Astrocyte (in vitro differentiated cells and primary cell): ENCODE measurements at regions not wholly inside any gene's neighbourhood (a gene's known extent, or its start where the extent isn't known, plus 50 kb on each side); places are given as distances from the start of the nearest gene placed in this dataset.

Experiments
- DNase-seq: peaks from one replicate; pipeline ENCODE4 v3.0.0-alpha.2; 2010; ENCODE audit warnings: low read depth
- FAIRE-seq: peaks from 2 replicates; lab custom pipeline; 2011; peaks lifted over from hg19 to GRCh38; lab: Jason Lieb, UNC
- H2AFZ ChIP-seq: 2 replicates; pipeline ENCODE4 v1.6.0; 2012; ENCODE audit warnings: low read depth, low read length, inconsistent platforms
- H3K27ac ChIP-seq: 2 replicates; pipeline ENCODE4 v1.5.1; 2011; ENCODE audit warnings: low read depth, low read length, inconsistent platforms
- H3K27me3 ChIP-seq: 2 replicates; pipeline ENCODE4 v1.6.0; 2011; ENCODE audit warnings: low read length, inconsistent platforms; ENCODE audit not compliant: insufficient read depth
- H3K36me3 ChIP-seq: 2 replicates; pipeline ENCODE4 v1.5.1; 2011; ENCODE audit warnings: low read length, inconsistent platforms; ENCODE audit not compliant: insufficient read depth
- H3K4me1 ChIP-seq: 2 replicates; pipeline ENCODE4 v1.5.1; 2011; ENCODE audit warnings: low read length, inconsistent platforms; ENCODE audit not compliant: insufficient read depth
- H3K4me2 ChIP-seq: 2 replicates; pipeline ENCODE4 v1.6.0; 2012; ENCODE audit warnings: low read length, inconsistent platforms
- H3K4me3 ChIP-seq: 2 replicates; pipeline ENCODE4 v1.5.1; 2011; ENCODE audit warnings: low read depth, mild to moderate bottlenecking, low read length, inconsistent platforms; ENCODE audit not compliant: insufficient read depth
- H3K79me2 ChIP-seq: 2 replicates; pipeline ENCODE4 v1.6.0; 2012; ENCODE audit warnings: mild to moderate bottlenecking, low read length, inconsistent platforms; ENCODE audit not compliant: insufficient read depth
- H3K9ac ChIP-seq: 2 replicates; pipeline ENCODE4 v1.6.0; 2012; ENCODE audit warnings: mild to moderate bottlenecking, low read length, inconsistent platforms
- H3K9me3 ChIP-seq: 2 replicates; pipeline ENCODE4 v1.5.1; 2012; ENCODE audit warnings: low read depth, mild to moderate bottlenecking, low read length, inconsistent platforms; ENCODE audit not compliant: insufficient read depth
- H4K20me1 ChIP-seq: 2 replicates; pipeline ENCODE4 v1.6.0; 2012; ENCODE audit warnings: low read length, inconsistent platforms; ENCODE audit not compliant: insufficient read depth
- H3K27ac Mint-ChIP-seq: one replicate; pipeline ENCODE4 v1.8.0; 2021; ENCODE audit warnings: mild to moderate bottlenecking, mixed read lengths; ENCODE audit not compliant: unreplicated experiment
- H3K27me3 Mint-ChIP-seq: one replicate; pipeline ENCODE4 v1.8.0; 2021; ENCODE audit warnings: low read depth, mixed read lengths; ENCODE audit not compliant: unreplicated experiment
- H3K36me3 Mint-ChIP-seq: one replicate; pipeline ENCODE4 v1.8.0; 2021; ENCODE audit warnings: low read depth, mixed read lengths; ENCODE audit not compliant: unreplicated experiment
- H3K4me1 Mint-ChIP-seq: one replicate; pipeline ENCODE4 v1.8.0; 2021; ENCODE audit warnings: low read depth, mixed read lengths; ENCODE audit not compliant: unreplicated experiment
- H3K4me3 Mint-ChIP-seq: one replicate; pipeline ENCODE4 v1.8.0; 2021; ENCODE audit warnings: mild to moderate bottlenecking, moderate library complexity, mixed read lengths; ENCODE audit not compliant: unreplicated experiment
- H3K9me3 Mint-ChIP-seq: one replicate; pipeline ENCODE4 v1.8.0; 2021; ENCODE audit warnings: mild to moderate bottlenecking, mixed read lengths; ENCODE audit not compliant: unreplicated experiment
- EZH2 ChIP-seq: IDR thresholded peaks from 2 replicates; pipeline ENCODE4 v1.6.1; 2012; ENCODE audit warnings: mild to moderate bottlenecking, low read length, inconsistent platforms; ENCODE audit not compliant: insufficient read depth
- TF ChIP-seq, protein P1 (sequence below): IDR thresholded peaks from 2 replicates; pipeline ENCODE4 v1.5.1; 2011; ENCODE audit warnings: low read depth, mild to moderate bottlenecking, inconsistent platforms, low read length, moderate library complexity; ENCODE audit not compliant: insufficient read depth

DNA sequence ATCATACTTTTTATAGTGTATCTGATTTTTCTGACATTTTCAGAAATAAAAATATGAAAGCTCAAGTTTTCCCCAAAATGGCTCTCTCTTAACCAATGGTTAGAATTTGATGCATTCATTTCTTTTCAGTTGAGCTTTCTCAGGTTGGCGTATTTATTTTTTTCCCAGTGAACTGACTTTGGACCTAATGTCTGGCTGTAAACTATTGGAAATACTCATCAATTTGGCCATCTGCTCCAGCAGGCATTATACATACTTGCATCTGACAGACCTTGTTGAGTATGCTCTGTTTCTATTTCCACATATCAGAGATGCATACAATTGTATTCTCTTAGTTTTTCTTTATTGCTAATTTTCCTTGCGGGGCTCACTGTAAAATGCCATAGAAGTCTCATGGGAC is 1374.8 kb upstream of the MAP3K7 start:
- Histone ChIP-seq H4K20me1 (no peaks in the 10 kb centered on the region), H3K27me3 (no peaks in the 10 kb centered on the region), H2AFZ (no peak overlapping the region), H3K4me2 (no peak overlapping the region), H3K27ac (no peak overlapping the region), H3K9me3 (peaks cover 2% of the 10 kb centered on the region), H3K79me2 (no peaks in the 10 kb centered on the region), H3K9ac (no peak overlapping the region), H3K4me1 (no peaks in the 10 kb centered on the region), H3K36me3 (no peaks in the 10 kb centered on the region), H3K4me3 (no peak overlapping the region)
- DNase-seq (no peak), FAIRE-seq (no peak)
- H3K9me3 Mint-ChIP-seq, result peaks cover 15% of the 10 kb centered on the region
- no peaks in the 10 kb centered on the region for H3K36me3 Mint-ChIP-seq
- no peaks in the 10 kb centered on the region for H3K4me1 Mint-ChIP-seq
- no peak overlapping the region for H3K27ac Mint-ChIP-seq
- TF ChIP-seq EZH2, result no peak
- TF ChIP-seq, protein P1, sequence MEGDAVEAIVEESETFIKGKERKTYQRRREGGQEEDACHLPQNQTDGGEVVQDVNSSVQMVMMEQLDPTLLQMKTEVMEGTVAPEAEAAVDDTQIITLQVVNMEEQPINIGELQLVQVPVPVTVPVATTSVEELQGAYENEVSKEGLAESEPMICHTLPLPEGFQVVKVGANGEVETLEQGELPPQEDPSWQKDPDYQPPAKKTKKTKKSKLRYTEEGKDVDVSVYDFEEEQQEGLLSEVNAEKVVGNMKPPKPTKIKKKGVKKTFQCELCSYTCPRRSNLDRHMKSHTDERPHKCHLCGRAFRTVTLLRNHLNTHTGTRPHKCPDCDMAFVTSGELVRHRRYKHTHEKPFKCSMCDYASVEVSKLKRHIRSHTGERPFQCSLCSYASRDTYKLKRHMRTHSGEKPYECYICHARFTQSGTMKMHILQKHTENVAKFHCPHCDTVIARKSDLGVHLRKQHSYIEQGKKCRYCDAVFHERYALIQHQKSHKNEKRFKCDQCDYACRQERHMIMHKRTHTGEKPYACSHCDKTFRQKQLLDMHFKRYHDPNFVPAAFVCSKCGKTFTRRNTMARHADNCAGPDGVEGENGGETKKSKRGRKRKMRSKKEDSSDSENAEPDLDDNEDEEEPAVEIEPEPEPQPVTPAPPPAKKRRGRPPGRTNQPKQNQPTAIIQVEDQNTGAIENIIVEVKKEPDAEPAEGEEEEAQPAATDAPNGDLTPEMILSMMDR, result no peak
- no peak overlapping the region for H3K4me3 Mint-ChIP-seq
- no peaks in the 10 kb centered on the region for H3K27me3 Mint-ChIP-seq

DNA sequence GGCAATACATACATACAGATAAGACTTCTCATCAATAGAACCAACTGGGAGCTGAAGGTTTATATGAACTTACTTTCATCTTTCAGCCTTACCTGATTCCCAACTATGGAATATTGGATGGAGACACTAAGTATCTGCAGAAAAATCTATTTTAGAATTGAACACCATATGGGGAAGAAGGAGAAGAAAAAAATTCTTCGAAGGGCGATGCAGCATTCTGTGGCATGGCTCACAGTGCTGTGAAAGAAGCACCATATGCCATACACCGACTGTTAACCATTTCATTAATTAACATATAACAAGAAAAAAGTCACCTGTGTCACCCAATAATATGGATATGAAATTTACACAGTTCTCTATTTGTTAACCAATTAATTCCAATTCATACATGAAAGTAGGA is 1374.4 kb upstream of the MAP3K7 start:
- Mint-ChIP-seq H3K4me3 (no peak overlapping the region), H3K9me3 (peaks cover 11% of the 10 kb centered on the region), H3K36me3 (no peaks in the 10 kb centered on the region), H3K27me3 (no peaks in the 10 kb centered on the region), H3K27ac (no peak overlapping the region), H3K4me1 (no peaks in the 10 kb centered on the region)
- H3K79me2 ChIP-seq, result no peaks in the 10 kb centered on the region
- no peak overlapping the region for H3K4me2 ChIP-seq
- H3K9ac ChIP-seq, result no peak overlapping the region
- TF ChIP-seq, protein P1, result no peak
- no peak for TF ChIP-seq EZH2
- H3K27ac ChIP-seq, result no peak overlapping the region
- H3K4me3 ChIP-seq, result no peak overlapping the region
- H2AFZ ChIP-seq, result no peak overlapping the region
- no peak for DNase-seq
- H4K20me1 ChIP-seq, result no peaks in the 10 kb centered on the region
- peaks cover 2% of the 10 kb centered on the region for H3K9me3 ChIP-seq
- no peaks in the 10 kb centered on the region for H3K36me3 ChIP-seq
- no peaks in the 10 kb centered on the region for H3K27me3 ChIP-seq
- FAIRE-seq, result no peak
- H3K4me1 ChIP-seq, result no peaks in the 10 kb centered on the region

DNA sequence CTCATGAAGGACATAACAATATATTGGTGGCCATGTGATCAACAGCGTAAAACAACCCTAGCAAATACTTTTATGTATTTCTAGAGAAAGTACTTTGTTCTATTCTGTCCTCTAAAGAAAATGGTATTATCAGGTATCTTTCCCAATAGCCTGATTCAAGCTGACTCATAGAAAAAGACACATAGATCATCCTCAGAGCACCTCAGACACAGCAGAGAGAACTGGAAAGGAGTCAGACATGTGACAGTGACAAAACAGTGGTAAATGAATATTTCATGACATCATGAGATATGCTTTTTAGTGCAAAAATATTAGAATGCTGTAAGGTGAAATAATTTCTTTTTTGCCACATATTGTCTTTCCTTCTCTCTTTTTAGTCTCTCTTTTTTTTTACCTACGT is 1355.0 kb upstream of the MAP3K7 start:
- no peaks in the 10 kb centered on the region for H3K36me3 ChIP-seq
- no peak overlapping the region for H3K27ac Mint-ChIP-seq
- peaks cover 2% of the 10 kb centered on the region for H3K9me3 Mint-ChIP-seq
- H3K9ac ChIP-seq, result no peak overlapping the region
- no peak overlapping the region for H3K27ac ChIP-seq
- no peaks in the 10 kb centered on the region for H3K79me2 ChIP-seq
- H3K27me3 Mint-ChIP-seq, result no peaks in the 10 kb centered on the region
- H3K4me3 Mint-ChIP-seq, result no peak overlapping the region
- H3K9me3 ChIP-seq, result no peaks in the 10 kb centered on the region
- H3K4me2 ChIP-seq, result no peak overlapping the region
- TF ChIP-seq, protein P1, result no peak
- TF ChIP-seq EZH2, result no peak
- DNase-seq (no peak), FAIRE-seq (no peak)
- H3K27me3 ChIP-seq, result no peaks in the 10 kb centered on the region
- no peaks in the 10 kb centered on the region for H3K36me3 Mint-ChIP-seq
- H3K4me1 ChIP-seq, result no peaks in the 10 kb centered on the region
- no peaks in the 10 kb centered on the region for H3K4me1 Mint-ChIP-seq
- H2AFZ ChIP-seq, result no peak overlapping the region
- no peaks in the 10 kb centered on the region for H4K20me1 ChIP-seq
- H3K4me3 ChIP-seq, result no peak overlapping the region
